ENCODE measurements at regions not wholly inside any gene's neighbourhood (a gene's known extent, or its start where the extent isn't known, plus 50 kb on each side); places are given as distances from the start of the nearest gene placed in this dataset.

DNA sequence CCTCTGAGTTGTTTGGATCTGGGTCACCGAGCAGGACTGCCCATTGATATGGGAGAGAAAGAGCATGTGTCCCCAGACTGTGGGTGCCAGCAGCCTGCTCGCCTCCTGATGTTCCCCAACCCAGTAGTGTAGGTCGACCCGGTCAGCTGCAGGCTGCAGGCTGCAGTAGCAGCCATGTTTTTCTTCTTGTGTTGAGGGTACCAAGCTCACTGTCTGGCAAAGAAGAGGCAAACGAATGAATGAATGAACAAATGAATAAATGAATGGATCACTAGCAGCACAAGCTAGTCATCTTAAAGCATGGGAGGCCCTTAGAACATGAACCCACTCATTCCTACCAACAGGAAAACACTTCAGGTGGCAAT, 293.2 kb downstream of the SOX9 start:
- Histone ChIP-seq H3K9ac (ENCODE audit: insufficient read depth, low read length, poor library complexity, severe bottlenecking) (no peak overlapping the region), H3K79me2 (ENCODE audit: insufficient read depth, low read length) (no peaks in the 10 kb centered on the region), H3K27ac (ENCODE audit: low read depth in 1 of 2, low read length in 2 of 2) (no peak overlapping the region), H3K36me3 (replicated peaks in 1 of 2; ENCODE audit: control insufficient read depth in 1 of 2, insufficient read depth in 2 of 2, low read length in 2 of 2) (no peaks in the 10 kb centered on the region), H2AFZ (ENCODE audit: insufficient read depth, low read depth, low read length, poor library complexity, severe bottlenecking) (no peak overlapping the region), H3K27me3 (ENCODE audit: control insufficient read depth in 2 of 2, insufficient read depth in 2 of 2, low read length in 2 of 2) (no peaks in the 10 kb centered on the region), H3K4me1 (ENCODE audit: control insufficient read depth in 1 of 2, insufficient read depth in 2 of 2, low read length in 2 of 2) (no peaks in the 10 kb centered on the region), H4K20me1 (ENCODE audit: insufficient read depth, low read length) (no peaks in the 10 kb centered on the region), H3K9me3 (replicated peaks in 1 of 2; ENCODE audit: control insufficient read depth in 1 of 2, insufficient read depth in 1 of 2, low read length in 2 of 2) (peaks cover 38 to 39% of the 10 kb centered on the region in 2 donors), H3K4me3 (replicated peaks in 1 of 3; ENCODE audit: low read depth in 2 of 3, low read length in 3 of 3) (no peak overlapping the region), H3K4me2 (replicated peaks; ENCODE audit: extremely low read depth, low read length, poor library complexity, severe bottlenecking) (no peak overlapping the region)
- Mint-ChIP-seq H3K27ac (no peak overlapping the region), H3K27me3 (ENCODE audit: low read depth in 3 of 3) (peaks cover 0 to 1% (median 0%) of the 10 kb centered on the region in 3 donors), H3K9me3 (peaks cover 20 to 43% (median 34%) of the 10 kb centered on the region in 7 donors), H3K4me1 (no peaks in the 10 kb centered on the region), H3K36me3 (no peaks in the 10 kb centered on the region), H3K4me3 (no peak overlapping the region)
- WGBS (ENCODE audit: insufficient coverage): 100% methylated on average over 2 of the region's 5 CpGs
- no peak for DNase-seq
- intact Hi-C loops (cut with micrococcal nuclease): no loop called here
- TF ChIP-seq, protein P1, sequence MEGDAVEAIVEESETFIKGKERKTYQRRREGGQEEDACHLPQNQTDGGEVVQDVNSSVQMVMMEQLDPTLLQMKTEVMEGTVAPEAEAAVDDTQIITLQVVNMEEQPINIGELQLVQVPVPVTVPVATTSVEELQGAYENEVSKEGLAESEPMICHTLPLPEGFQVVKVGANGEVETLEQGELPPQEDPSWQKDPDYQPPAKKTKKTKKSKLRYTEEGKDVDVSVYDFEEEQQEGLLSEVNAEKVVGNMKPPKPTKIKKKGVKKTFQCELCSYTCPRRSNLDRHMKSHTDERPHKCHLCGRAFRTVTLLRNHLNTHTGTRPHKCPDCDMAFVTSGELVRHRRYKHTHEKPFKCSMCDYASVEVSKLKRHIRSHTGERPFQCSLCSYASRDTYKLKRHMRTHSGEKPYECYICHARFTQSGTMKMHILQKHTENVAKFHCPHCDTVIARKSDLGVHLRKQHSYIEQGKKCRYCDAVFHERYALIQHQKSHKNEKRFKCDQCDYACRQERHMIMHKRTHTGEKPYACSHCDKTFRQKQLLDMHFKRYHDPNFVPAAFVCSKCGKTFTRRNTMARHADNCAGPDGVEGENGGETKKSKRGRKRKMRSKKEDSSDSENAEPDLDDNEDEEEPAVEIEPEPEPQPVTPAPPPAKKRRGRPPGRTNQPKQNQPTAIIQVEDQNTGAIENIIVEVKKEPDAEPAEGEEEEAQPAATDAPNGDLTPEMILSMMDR (IDR thresholded peaks at IDR 0.05): no peak

DNA sequence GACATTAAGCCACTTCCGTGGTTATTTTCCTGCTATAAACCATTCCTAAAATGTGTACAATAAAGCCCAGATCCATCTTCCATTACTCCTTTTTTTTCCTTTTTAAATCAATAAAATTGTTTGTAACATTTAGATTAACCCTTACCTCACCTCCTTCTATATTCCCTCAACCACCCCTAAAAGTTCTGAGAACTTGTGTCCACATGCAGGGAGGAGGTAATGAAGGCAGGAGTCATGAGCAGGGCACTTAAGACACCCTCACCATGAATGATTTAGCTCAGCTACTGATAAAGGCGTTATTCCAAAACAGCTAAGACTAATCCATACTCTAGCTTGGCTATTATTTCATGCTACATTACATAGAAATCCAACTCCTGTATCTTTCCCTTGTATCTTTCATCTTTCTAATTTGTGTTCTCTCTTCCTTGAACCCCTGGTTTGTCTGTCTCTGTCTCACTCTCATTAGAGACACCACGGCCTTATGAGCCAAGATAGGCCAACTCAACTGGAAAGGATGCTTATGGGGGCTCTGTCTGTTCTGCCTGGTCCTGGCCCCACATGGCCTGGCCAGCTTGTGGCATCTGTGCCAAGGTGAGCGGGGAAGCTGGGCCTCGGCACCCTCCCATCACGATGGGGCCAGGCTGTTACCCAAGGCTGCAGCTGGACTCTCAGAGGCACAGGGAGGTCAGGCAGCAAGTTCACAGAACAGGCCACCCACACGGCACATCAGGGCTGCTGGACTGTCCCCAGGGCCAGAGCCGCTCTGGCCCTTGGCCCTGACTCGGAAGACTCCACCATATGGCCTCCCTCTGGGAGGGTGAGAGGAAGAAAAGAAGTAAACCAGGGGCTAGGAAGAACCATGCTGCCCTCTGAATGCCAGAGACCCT, 294.4 kb downstream of the SOX9 start:
- Histone ChIP-seq H3K4me3 (replicated peaks in 1 of 3; ENCODE audit: low read depth in 2 of 3, low read length in 3 of 3) (no peak overlapping the region), H3K9ac (ENCODE audit: insufficient read depth, low read length, poor library complexity, severe bottlenecking) (no peak overlapping the region), H2AFZ (ENCODE audit: insufficient read depth, low read depth, low read length, poor library complexity, severe bottlenecking) (no peak overlapping the region), H3K9me3 (replicated peaks in 1 of 2; ENCODE audit: control insufficient read depth in 1 of 2, insufficient read depth in 1 of 2, low read length in 2 of 2) (peaks cover 42 to 50% of the 10 kb centered on the region in 2 donors), H3K4me2 (replicated peaks; ENCODE audit: extremely low read depth, low read length, poor library complexity, severe bottlenecking) (no peak overlapping the region), H3K27ac (ENCODE audit: low read depth in 1 of 2, low read length in 2 of 2) (no peak overlapping the region), H3K4me1 (ENCODE audit: control insufficient read depth in 1 of 2, insufficient read depth in 2 of 2, low read length in 2 of 2) (no peaks in the 10 kb centered on the region), H3K79me2 (ENCODE audit: insufficient read depth, low read length) (no peaks in the 10 kb centered on the region), H4K20me1 (ENCODE audit: insufficient read depth, low read length) (no peaks in the 10 kb centered on the region), H3K27me3 (ENCODE audit: control insufficient read depth in 2 of 2, insufficient read depth in 2 of 2, low read length in 2 of 2) (no peaks in the 10 kb centered on the region), H3K36me3 (replicated peaks in 1 of 2; ENCODE audit: control insufficient read depth in 1 of 2, insufficient read depth in 2 of 2, low read length in 2 of 2) (no peaks in the 10 kb centered on the region)
- WGBS (ENCODE audit: insufficient coverage): 73% methylated on average over 6 of the region's 9 CpGs
- Mint-ChIP-seq H3K4me3 (no peak overlapping the region), H3K4me1 (no peaks in the 10 kb centered on the region), H3K9me3 (peaks cover 21 to 52% (median 31%) of the 10 kb centered on the region in 7 donors), H3K27me3 (ENCODE audit: low read depth in 3 of 3) (peaks cover 0 to 1% (median 0%) of the 10 kb centered on the region in 3 donors), H3K36me3 (no peaks in the 10 kb centered on the region), H3K27ac (peak overlapping the region in 1 of 7 donors; percentile 31)
- intact Hi-C loops (cut with micrococcal nuclease): no loop called here
- no peak for DNase-seq
- TF ChIP-seq, protein P1 (IDR thresholded peaks at IDR 0.05): no peak
